GM12878 (cell line): ENCODE measurements at regions not wholly inside any gene's neighbourhood (a gene's known extent, or its start where the extent isn't known, plus 50 kb on each side); places are given as distances from the start of the nearest gene placed in this dataset.

Experiments
- EP300 ChIP-seq, 2 experiments: fragments of 150-350 bp in 1 of 2; IDR thresholded peaks; 2 replicates each; pipeline ENCODE4 v1.6.1; 2011 to 2012; ENCODE audit warnings: low read depth in 2 of 2, low read length in 2 of 2, borderline replicate concordance in 1 of 2, improper control_type of control experiment in 1 of 2, inconsistent platforms in 1 of 2; ENCODE audit not compliant: control insufficient read depth in 1 of 2
- KDM1A ChIP-seq: fragments of 200-600 bp; sonication (generic); IDR thresholded peaks from 2 replicates; pipeline ENCODE4 v1.6.1; 2016; ENCODE audit warnings: borderline replicate concordance
- MYC ChIP-seq: IDR thresholded peaks from 2 replicates; pipeline ENCODE4 v1.6.1; 2011; ENCODE audit warnings: mild to moderate bottlenecking, low read length, moderate library complexity, inconsistent platforms; ENCODE audit not compliant: insufficient read depth, insufficient replicate concordance, insufficient read length, severe bottlenecking
- NBN ChIP-seq: fragments of 450-650 bp; IDR thresholded peaks from 2 replicates; pipeline ENCODE4 v1.6.1; 2016
- NFYB ChIP-seq: IDR thresholded peaks from 2 replicates; pipeline ENCODE4 v1.6.1; 2011; ENCODE audit warnings: low read depth, mild to moderate bottlenecking, low read length, improper control_type of control experiment, moderate library complexity; ENCODE audit not compliant: insufficient read depth
- POLR2A ChIP-seq: IDR thresholded peaks from 2 replicates; pipeline ENCODE4 v1.6.1; 2011; ENCODE audit warnings: low read depth, mild to moderate bottlenecking, low read length
- TAF1 ChIP-seq: IDR thresholded peaks from 2 replicates; pipeline ENCODE4 v1.6.1; 2011; ENCODE audit warnings: mild to moderate bottlenecking, low read depth, low read length, borderline replicate concordance
- ZNF207 ChIP-seq: fragments of 450-650 bp; IDR thresholded peaks from 2 replicates; pipeline ENCODE4 v1.6.1; 2014; ENCODE audit warnings: antibody characterized with exemption, mild to moderate bottlenecking, borderline replicate concordance
- TF ChIP-seq, protein P1 (sequence below), 3 experiments: IDR thresholded peaks in 2 of 3; conservative IDR thresholded peaks in 1 of 3; 2 replicates each; pipeline ENCODE4 v1.5.1; 2011; ENCODE audit warnings: low read depth in 3 of 3, low read length in 3 of 3, mild to moderate bottlenecking in 3 of 3, control low read depth in 2 of 3, moderate library complexity in 2 of 3, inconsistent platforms in 1 of 3, mixed read lengths in 1 of 3; ENCODE audit not compliant: control insufficient read depth in 2 of 3, insufficient read depth in 1 of 3; ENCODE audit errors: extremely low read depth in 1 of 3

DNA sequence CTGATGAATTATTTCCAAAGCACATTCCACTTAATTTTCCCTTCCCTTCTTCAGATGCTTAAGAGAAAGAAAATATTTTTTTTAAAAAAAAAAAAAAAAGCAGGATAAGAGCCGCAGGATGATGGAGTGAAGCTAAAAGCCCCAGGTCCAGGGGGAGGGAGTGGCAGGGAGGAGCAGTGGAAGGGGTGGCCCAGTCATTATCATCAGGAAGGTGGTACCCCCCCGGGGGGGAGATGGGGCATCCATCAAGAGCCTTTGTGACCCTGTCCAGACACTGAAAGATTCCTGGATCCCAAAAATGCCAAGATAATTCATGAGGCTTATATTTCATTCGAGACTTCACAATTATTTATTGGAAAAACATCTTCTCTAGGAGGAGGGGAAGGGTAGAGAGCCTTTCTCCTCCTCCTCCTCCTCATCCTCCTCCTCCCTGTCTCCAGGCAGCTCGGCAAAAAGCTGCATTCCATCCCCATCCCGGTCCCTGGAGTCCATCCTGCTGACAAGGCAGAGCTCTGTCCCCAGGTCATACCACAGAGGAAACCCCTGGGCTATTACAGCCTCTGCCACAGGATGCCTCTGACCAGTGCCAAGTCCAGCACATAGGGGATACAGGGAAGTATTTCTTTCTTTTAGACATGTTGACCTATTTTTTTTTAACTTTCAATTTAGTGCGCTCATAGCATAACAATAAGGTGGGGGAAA is 125.3 kb downstream of the TWIST2 start:
- no peak for TF ChIP-seq TAF1
- TF ChIP-seq KDM1A, result no peak
- no peak for TF ChIP-seq NFYB
- no peak for TF ChIP-seq MYC
- TF ChIP-seq, protein P1, sequence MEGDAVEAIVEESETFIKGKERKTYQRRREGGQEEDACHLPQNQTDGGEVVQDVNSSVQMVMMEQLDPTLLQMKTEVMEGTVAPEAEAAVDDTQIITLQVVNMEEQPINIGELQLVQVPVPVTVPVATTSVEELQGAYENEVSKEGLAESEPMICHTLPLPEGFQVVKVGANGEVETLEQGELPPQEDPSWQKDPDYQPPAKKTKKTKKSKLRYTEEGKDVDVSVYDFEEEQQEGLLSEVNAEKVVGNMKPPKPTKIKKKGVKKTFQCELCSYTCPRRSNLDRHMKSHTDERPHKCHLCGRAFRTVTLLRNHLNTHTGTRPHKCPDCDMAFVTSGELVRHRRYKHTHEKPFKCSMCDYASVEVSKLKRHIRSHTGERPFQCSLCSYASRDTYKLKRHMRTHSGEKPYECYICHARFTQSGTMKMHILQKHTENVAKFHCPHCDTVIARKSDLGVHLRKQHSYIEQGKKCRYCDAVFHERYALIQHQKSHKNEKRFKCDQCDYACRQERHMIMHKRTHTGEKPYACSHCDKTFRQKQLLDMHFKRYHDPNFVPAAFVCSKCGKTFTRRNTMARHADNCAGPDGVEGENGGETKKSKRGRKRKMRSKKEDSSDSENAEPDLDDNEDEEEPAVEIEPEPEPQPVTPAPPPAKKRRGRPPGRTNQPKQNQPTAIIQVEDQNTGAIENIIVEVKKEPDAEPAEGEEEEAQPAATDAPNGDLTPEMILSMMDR (IDR thresholded peaks at IDR 0.05 in 2 of 3, conservative IDR thresholded peaks at IDR 0.05 in 1 of 3; ENCODE audit: control insufficient read depth in 2 of 3, extremely low read depth in 1 of 3, insufficient read depth in 1 of 3, low read depth in 3 of 3, low read length in 3 of 3), result no peak
- no peak for TF ChIP-seq EP300 (IDR thresholded peaks at IDR 0.05; ENCODE audit: borderline replicate concordance in 1 of 2, control insufficient read depth in 1 of 2, low read depth in 2 of 2, low read length in 2 of 2)
- TF ChIP-seq POLR2A, result no peak
- no peak for TF ChIP-seq NBN
- no peak for TF ChIP-seq ZNF207
